ENCODE measurements at regions not wholly inside any gene's neighbourhood (a gene's known extent, or its start where the extent isn't known, plus 50 kb on each side); places are given as distances from the start of the nearest gene placed in this dataset.
"Not testable (repeated sequence)": the region's sequence is repeated elsewhere in the genome, so short reads cannot be mapped to it uniquely, and the experiment has no call there.

- no peak for DNase-seq
Observed at GRCh38 chr6:141484711-141485110, 648.0 kb upstream of the GJE1 start.

- peak; percentile 94 for DNase-seq
Observed at GRCh38 chr6:141483598-141484061, 649.1 kb upstream of the GJE1 start.

DNA sequence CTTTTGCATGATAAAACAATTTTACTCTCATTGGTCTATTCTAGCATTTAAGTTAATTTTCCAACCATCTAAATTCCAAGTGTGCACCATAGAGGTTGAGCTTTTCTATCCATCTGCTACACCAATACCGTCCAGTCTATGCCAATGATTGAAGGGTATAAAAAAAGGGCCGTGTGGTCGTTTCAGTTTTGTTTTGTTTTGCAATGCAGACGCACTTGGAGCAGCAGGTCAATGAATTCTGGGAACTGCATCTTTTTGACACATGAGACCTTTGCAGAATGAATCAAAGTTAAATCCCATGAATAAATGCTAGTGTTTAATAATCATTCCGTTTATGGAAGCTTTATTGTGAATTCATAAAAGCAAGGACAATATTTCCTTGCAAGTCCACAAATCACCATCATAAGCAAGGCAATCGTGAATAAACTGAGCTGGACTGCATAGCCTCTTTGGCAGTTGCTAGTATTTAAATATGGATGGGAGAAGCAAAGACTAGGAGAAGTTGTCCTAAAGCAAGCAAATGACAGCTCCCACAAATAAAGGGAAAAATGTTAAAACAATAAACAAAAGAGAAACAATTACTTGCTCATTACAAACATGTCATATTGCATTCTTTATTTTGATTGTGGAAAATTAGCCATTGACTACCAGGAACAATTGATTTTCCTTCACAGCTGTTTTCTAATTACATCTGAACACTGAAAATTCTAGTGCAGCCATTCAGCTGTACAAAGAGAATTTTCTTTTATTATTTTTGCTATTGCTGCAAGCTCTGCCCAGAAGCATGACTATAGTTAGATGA, 649.7 kb upstream of the GJE1 start:
- DNase-seq = no peak

- no peak for DNase-seq
Observed at GRCh38 chr6:141475259-141475658, 657.5 kb upstream of the GJE1 start.

- no peak for DNase-seq
Observed at GRCh38 chr6:141472162-141472928, 660.4 kb upstream of the GJE1 start.

DNA sequence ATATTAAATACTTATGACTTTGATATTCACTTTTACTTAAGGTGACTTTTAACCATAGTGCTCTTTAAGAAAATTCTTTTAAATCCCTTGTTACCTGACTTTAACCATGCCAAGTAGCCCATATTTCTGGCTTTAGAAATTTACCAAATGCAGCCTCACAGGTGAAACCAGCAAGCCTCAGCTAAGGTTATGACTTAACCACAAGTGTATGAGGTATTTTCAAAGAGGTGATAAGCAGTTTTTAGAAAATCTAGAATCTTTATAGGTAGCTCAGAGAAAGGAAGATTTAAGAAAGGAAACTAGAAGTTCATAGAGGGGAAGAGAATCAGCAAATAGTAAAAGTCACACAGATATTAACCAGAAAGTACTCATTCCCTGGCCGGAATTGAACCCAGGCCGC, 661.9 kb upstream of the GJE1 start:
- DNase-seq = no peak

DNA sequence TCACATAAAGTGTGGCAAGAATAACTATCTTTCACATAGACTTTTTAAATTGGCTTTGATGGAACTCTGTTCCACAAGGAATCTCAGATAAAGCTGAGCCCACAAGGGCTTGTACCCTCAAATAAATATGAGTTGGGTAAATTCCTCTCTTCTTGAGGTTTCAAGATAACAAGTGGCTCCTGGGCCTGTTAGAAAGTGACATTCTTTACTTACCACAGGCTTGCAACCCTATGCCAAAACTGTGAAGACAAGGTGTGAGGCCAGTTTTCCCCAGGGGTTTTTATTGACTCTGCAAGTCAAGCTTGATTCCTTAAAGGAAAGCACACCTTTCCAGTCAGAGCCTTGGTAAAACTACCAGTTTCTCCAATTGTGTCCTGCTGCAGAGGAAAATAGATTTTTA, 664.8 kb upstream of the GJE1 start:
- DNase-seq = no peak

GRCh38 chr6:141467041-141467440, 665.7 kb upstream of the GJE1 start:
- DNase-seq = no peak

DNA sequence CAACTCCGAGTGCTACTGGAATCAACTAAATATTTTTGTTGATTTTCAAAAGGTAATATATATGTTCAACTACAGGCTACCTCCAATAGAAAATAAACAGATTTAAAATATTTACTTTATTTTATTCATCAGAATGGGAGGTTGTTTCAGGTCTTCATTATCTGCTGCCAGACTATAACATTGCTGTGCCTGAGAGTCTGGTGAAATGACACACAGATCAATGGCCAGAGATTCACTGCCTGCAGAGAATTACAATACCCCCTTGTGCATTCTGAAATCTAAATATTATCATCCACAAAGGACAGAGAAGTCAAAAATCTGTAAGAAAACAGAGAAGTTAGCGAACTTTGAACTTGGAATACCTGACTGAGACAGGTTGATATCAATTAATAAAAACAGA, 667.8 kb upstream of the GJE1 start:
- no peak for DNase-seq

DNA sequence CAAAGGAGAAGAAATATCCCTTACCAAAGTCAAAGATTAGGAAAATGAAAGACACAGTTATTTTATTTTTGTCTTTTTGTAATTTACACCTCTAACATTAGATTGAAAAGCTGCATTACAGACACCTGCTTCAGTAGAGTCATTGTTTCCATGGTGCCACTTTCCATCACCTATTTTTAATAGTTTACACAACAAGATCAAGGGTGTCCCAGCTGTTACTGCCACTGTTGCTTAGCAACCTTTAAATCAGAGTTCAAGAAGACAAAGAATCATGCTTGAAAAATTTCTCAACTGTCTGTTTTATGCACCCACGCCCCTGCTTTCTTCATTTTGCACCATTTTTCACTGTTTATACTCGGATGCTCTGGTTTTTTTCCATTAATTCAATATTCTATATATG, 668.2 kb upstream of the GJE1 start:
- no peak for DNase-seq

DNA sequence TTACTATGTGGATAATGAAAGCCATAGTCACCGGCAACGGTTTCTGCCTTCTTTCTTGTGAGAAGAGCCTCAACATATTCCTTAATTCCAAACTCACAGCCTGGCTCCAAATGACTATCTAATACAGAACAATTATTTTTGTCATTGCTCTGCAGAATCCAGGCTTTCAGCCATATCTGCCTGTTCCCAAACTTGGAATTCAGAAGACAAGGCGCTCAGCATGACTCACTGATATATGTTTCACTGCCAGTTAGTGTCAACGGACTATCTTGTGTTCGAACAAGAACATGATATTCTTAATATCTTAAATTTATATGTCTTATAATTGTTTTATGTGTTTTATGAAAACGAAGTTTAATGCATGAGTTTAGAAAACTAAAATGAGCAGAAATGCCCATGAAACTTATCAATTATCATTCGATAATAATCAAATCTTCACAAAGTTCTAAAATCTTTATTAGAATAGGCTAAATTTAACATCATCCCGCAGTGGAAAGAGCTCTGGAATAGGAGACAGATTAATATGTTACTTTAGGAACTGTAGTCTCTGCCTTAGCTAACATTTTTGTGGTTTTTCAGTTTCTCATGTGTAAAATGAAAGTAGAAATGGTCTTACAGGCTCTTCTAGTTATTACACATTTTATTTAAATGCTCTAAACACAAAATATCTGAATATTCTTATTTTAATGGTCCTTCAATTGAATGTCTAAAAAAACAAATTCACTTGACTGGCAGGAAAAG, 669.3 kb upstream of the GJE1 start:
- no peak for DNase-seq

DNA sequence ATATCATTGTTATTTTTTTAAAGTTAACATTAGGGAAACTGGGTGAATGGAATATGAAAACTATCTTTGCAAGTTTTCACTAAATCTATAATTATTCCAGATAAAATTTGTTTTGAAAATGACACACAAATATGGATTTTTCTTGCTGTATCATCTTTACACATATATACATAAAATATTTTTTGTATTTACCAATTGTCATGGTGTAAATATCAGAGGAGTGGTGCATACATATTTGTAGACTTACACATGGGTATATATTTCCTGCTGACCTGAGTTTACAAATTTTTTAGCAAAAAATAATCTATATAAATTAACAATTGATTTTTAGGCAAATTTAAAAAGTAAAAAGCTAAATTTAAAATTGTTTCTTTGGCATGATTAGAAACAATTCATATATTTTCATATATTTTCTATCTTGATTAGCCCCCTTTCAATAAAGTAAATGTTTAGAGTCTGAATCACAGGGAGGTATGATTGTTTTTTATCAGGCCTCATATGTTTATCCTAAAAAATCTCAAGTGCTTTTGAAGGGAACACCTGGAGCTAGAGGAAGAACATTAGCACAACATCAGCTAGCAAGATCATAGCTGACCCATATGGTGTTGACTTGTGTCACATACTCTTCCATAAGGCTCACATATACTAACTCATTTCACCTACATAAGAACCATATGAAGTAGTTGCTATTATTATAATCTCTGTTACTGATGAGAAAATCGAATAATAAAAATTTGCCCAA, 671.8 kb upstream of the GJE1 start:
- no peak for DNase-seq

DNA sequence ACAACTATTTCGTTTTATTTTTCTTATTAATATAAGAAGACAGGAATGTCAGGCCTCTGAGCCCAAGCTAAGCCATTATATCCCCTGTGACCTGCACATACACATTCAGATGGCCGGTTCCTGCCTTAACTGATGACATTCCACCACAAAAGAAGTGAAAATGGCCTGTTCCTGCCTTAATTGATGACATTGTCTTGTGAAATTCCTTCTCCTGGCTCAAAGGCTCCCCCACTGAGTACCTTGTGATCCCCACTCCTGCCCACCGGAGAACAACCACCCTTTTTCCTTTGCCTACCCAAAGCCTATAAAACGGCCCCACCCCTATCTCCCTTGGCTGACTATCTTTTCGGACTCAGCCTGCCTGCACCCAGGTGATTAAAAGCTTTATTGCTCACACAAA, 672.5 kb upstream of the GJE1 start:
- not testable (repeated sequence) for DNase-seq

DNA sequence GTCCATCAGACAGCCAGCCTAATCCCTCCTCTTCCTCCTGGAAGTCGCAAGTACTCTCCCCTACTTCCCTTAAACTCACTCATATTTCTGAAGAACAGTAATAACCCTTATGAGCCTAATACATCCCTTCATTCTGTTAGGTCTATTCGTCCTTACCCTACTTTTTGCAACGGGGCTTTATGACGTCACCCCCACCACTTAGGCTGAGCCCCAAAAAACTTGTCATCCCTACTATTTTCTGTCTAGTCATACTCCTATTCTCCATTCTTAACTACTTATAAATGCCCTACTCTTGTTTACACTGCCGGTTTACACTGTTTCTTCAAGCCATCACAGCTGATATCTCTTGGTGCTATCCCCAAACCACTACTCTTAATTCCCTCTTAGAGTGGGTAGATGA, 674.7 kb upstream of the GJE1 start:
- DNase-seq = not testable (repeated sequence)

DNA sequence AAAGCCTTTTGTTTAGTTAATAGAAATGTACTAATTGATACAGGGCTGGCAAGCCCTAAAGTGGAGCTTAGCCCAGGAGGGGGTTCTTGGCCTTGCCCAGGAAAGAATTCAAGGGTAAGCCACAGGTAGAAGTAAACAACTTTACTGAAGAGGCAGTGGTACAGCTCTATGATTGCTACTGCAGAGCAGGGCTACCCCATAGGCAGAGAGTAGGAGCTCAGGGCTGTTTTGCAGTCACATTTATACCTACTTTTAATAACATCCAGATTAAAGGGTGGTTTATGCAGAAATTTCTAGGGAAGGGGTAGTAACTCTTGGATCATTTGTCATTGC, 680.4 kb upstream of the GJE1 start:
- no peak for DNase-seq

GRCh38 chr6:141451511-141452353, 681.0 kb upstream of the GJE1 start:
- DNase-seq = no peak

- DNase-seq = no peak
Observed at GRCh38 chr6:141451181-141451510, 681.6 kb upstream of the GJE1 start.

- no peak for DNase-seq
Observed at GRCh38 chr6:141445928-141446628, 686.6 kb upstream of the GJE1 start.

DNA sequence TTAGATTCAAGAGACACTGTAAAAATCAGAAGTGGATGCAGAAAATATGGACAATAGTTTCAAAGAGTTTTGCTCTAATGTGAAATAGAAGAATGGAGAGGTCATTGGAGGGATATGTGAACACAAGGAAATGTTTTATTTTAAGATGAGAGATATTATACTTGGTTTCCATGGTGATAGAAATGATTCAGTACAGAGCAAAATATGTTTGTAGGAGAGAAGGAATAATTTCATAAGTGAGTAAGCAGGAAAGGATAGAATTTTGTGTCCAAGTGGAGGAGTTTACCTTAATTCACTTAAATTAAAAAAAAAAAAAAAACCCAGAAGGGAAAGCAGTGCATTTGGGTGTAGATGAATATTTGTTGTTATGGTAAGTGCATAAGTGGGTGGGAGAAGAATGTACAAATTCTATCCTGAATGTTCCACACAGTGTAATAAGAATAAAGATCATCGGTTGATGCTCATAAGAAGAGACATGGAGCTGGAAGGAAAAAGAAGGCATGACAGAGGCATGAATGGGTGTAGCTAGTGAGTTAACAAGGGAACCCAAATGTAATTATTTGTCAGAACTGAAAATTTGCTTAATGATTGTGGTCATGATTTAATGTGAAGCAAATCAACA, 688.9 kb upstream of the GJE1 start:
- no peak for DNase-seq

DNA sequence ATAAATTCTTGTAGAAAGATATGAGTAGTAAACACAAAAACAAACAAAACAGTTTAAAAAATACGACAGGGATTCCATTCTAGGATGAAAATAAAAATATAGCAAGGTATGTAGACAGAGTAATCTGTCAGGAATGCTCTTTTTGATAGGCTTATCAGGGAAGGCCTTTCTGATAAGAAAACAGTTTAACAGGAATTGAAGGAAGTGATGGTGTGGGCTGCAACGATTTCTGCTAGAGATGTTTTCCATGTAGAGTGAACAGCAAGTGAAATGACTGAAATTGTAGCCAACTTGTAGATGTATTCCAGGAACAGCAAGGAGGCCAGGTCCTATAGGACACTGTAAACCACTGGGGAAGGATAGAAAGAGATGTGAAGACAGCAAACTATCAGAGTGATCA, 689.7 kb upstream of the GJE1 start:
- no peak for DNase-seq

DNA sequence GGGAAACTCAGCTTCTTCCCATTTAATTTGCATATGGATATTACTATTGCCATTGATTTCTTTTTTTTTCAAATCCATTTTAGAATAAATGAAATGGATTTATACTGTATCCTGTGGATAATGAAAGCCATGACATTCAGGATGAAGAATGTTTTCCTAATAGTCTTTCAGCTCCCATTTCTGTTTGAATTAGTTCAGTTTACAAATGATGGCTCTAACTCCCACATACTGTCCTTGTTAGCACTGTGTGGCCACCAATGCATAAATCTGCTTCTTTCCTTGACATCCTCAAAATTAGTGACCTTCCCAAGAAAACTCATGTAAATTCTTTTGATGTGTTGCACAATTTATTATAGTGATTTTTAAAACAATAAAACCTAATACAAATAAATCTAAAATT, 693.2 kb upstream of the GJE1 start:
- DNase-seq = no peak

Data from SIG-M5 (cell line).